PC-3 (cell line): ENCODE measurements at regions not wholly inside any gene's neighbourhood (a gene's known extent, or its start where the extent isn't known, plus 50 kb on each side); places are given as distances from the start of the nearest gene placed in this dataset.

Source experiments
- CTCF ChIP-seq: fragments of 300-600 bp; sonication (generic); conservative IDR thresholded peaks from 2 replicates; pipeline ENCODE4 v1.5.1; 2017; ENCODE audit warnings: antibody characterized with exemption, low read depth, mild to moderate bottlenecking, low read length
- EZH2 ChIP-seq: fragments of 300-600 bp; sonication (generic); IDR thresholded peaks from one replicate; pipeline ENCODE4 v1.6.1; 2017; ENCODE audit warnings: antibody characterized with exemption, mild to moderate bottlenecking, low read length; ENCODE audit not compliant: unreplicated experiment
- EZH2phosphoT487 ChIP-seq: fragments of 300-600 bp; sonication (generic); IDR thresholded peaks from 2 replicates; pipeline ENCODE4 v1.6.1; 2018; ENCODE audit warnings: mild to moderate bottlenecking, antibody characterized with exemption, low read length, borderline replicate concordance

GRCh38 chr5:86756839-86757238 is 139.1 kb downstream of the COX7C start:
- TF ChIP-seq CTCF (peak; percentile 54), EZH2phosphoT487 (no peak), EZH2 (no peak)
